ENCODE measurements at regions not wholly inside any gene's neighbourhood (a gene's known extent, or its start where the extent isn't known, plus 50 kb on each side); places are given as distances from the start of the nearest gene placed in this dataset.

DNA sequence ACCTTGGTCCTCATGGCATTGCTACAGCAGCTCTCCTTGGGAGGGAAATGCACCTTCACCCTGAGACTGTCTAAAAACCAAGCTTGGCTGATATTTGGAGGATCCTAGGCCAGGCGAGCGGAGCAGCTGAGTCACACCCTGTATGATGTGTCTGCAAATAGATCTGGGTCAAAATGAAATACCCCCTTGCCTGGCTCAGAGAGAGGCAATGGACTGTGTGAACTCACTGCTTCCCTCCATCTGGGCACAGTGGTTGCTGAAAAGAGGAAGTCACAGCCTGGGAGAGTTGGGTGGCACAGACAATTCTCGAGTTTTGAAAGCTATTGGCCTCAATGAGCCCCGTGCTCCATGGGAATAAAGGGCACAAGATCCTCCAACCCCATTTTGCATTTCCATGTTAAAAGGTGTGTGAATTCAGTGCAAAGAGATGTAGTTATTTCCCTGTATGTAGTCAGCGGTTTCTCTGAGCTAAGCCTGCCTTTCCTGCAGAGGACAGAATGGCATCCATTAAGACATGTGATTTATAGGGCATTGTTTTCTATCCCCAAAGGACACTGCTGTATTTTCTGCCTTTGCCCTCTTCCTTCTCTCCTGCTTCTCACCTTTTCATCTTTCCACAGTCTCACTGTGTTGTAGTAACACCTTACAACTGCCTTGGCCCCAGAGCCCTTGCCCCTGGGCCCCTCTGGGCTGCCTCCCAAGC, 177.2 kb downstream of the GADD45G start:
- TF ChIP-seq, protein P1, sequence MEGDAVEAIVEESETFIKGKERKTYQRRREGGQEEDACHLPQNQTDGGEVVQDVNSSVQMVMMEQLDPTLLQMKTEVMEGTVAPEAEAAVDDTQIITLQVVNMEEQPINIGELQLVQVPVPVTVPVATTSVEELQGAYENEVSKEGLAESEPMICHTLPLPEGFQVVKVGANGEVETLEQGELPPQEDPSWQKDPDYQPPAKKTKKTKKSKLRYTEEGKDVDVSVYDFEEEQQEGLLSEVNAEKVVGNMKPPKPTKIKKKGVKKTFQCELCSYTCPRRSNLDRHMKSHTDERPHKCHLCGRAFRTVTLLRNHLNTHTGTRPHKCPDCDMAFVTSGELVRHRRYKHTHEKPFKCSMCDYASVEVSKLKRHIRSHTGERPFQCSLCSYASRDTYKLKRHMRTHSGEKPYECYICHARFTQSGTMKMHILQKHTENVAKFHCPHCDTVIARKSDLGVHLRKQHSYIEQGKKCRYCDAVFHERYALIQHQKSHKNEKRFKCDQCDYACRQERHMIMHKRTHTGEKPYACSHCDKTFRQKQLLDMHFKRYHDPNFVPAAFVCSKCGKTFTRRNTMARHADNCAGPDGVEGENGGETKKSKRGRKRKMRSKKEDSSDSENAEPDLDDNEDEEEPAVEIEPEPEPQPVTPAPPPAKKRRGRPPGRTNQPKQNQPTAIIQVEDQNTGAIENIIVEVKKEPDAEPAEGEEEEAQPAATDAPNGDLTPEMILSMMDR (IDR thresholded peaks at IDR 0.05) = no peak
- ATAC-seq (ENCODE audit: low read depth) (peak; percentile 99), DNase-seq (peak; percentile 33)
- Mint-ChIP-seq H3K4me1 (peaks cover 23% of the 10 kb centered on the region), H3K36me3 (ENCODE audit: low read depth) (no peaks in the 10 kb centered on the region), H3K27me3 (no peaks in the 10 kb centered on the region), H3K4me3 (peak overlapping the region; percentile 32), H3K27ac (peak overlapping the region; percentile 54), H3K9me3 (no peaks in the 10 kb centered on the region)
- CTCF ChIA-PET = interaction anchor here (0.5 kb wide), 1 partner anchor 463 kb away, joined by 3 read pairs; no protein-coding TSS in a partner anchor
- POLR2A ChIA-PET = interaction anchor here (0.8 to 1.4 kb wide), 4 partner anchors 11 to 81 kb away, joined by 3 to 10 read pairs (median 3); no protein-coding TSS in a partner anchor
- intact Hi-C loops (cut with micrococcal nuclease) = loop anchor here (1.0 to 5.0 kb wide), 4 partner anchors 11 to 81 kb away; no protein-coding TSS in a partner anchor

DNA sequence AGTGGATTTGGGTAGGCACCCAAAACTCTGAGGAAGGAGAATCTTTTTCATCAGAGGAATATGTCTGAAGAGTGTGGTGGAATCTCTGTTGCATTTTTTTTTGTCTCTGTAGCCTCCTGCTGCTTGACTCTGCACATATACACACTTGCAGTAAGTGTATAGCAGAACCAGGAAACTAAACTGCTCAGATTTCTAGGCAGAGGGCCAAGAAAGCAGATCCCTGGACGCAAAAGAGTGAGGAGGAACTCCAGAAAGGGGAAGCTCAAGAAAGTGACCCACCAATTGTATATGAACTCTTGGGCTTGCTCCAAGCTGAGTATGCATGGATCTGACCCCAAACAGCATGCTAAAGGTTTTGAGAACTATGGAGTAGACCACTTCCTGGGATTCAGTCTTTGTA, 181.8 kb downstream of the GADD45G start:
- no peaks in the 10 kb centered on the region for H3K27me3 Mint-ChIP-seq
- ATAC-seq (ENCODE audit: low read depth) = no peak
- no peaks in the 10 kb centered on the region for H3K9me3 Mint-ChIP-seq
- ChIA-PET CTCF (no interaction called here), POLR2A (no interaction called here)
- H3K36me3 Mint-ChIP-seq (ENCODE audit: low read depth) = no peaks in the 10 kb centered on the region
- no peak for DNase-seq
- intact Hi-C loops (cut with micrococcal nuclease) = no loop called here
- H3K27ac Mint-ChIP-seq = no peak overlapping the region
- H3K4me1 Mint-ChIP-seq = peaks cover 12% of the 10 kb centered on the region
- no peak overlapping the region for H3K4me3 Mint-ChIP-seq
- TF ChIP-seq, protein P1 (IDR thresholded peaks at IDR 0.05) = no peak

DNA sequence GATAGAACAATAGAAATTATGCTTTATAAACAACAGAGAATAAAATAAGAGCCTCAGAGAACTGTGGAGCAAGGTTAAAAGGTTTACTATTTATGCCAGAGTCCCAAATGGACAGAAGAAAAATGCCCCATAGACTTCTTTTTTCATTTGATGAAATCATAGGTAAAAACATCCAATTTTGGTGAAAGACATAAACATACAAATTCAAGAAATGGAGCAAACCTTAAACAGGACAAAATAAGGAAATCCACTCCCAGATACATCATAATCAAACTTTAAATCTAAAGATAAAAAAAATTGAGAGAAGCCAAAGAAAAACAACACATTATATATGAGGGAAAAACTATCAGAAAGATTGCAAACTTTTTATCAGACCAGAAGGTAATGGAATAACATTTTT, 182.8 kb downstream of the GADD45G start:
- H3K27me3 Mint-ChIP-seq = no peaks in the 10 kb centered on the region
- no peaks in the 10 kb centered on the region for H3K36me3 Mint-ChIP-seq (ENCODE audit: low read depth)
- TF ChIP-seq, protein P1 (IDR thresholded peaks at IDR 0.05) = no peak
- ChIA-PET POLR2A (no interaction called here), CTCF (no interaction called here)
- H3K9me3 Mint-ChIP-seq = no peaks in the 10 kb centered on the region
- peaks cover 2% of the 10 kb centered on the region for H3K4me1 Mint-ChIP-seq
- DNase-seq (no peak), ATAC-seq (ENCODE audit: low read depth) (no peak)
- H3K4me3 Mint-ChIP-seq = no peak overlapping the region
- intact Hi-C loops (cut with micrococcal nuclease) = no loop called here
- no peak overlapping the region for H3K27ac Mint-ChIP-seq

DNA sequence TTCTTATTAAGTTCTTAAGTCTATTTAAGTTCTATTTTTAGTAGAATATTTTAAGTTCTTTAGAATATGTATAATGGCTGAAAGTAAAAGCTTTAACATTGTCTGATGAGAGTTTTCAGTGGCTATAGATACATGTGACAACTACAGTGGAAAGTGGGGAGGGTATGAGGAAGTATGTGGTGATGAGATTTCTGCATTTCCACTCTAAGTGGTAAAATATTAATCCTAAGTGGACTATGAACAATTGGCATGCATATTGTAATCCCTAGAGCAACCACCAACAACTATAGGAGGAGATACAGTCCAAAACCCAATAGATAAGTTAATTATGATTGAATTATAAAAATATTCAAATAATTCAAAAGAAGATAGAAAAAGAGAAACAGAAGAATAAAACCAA, 183.6 kb downstream of the GADD45G start:
- H3K36me3 Mint-ChIP-seq (ENCODE audit: low read depth) = no peaks in the 10 kb centered on the region
- no peak overlapping the region for H3K4me3 Mint-ChIP-seq
- TF ChIP-seq, protein P1 (IDR thresholded peaks at IDR 0.05) = no peak
- ATAC-seq (ENCODE audit: low read depth) (no peak), DNase-seq (no peak)
- H3K27ac Mint-ChIP-seq = no peak overlapping the region
- H3K4me1 Mint-ChIP-seq = peaks cover 2% of the 10 kb centered on the region
- H3K9me3 Mint-ChIP-seq = no peaks in the 10 kb centered on the region
- ChIA-PET CTCF (no interaction called here), POLR2A (interaction anchor here (1.3 kb wide), 1 partner anchor 11 kb away, joined by 3 read pairs; no protein-coding TSS in a partner anchor)
- H3K27me3 Mint-ChIP-seq = no peaks in the 10 kb centered on the region
- intact Hi-C loops (cut with micrococcal nuclease) = no loop called here

DNA sequence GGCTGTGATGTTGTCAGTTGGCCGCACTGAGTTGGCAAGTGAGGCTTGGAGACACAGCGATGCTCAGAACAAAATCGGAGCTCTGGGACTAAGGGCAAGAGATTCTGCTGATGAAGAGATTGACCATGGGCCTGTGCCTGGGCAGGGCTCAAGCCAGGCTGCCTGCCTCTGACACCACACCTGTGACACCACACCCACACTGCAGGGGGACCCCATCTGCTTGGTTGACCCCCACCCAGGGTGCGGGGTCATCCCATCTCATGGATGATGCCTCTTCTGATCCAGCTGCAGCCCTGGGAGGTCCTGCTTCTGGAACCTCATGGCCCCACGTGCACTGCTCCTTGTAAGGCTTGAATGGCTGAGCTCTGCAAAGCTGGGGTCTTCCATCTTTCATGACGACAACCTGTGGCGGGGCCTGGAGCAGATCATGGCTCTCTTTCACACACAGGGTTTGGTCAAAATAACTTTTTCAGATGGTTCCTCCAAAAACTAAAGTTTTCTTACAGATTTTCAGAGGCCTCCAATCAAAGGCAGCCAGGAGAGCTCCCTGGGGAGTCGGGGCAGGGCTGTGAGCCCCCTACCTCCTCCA, 185.2 kb downstream of the GADD45G start:
- ATAC-seq (ENCODE audit: low read depth) = no peak
- POLR2A ChIA-PET = no interaction called here
- H3K4me1 Mint-ChIP-seq = peaks cover 2% of the 10 kb centered on the region
- no peak overlapping the region for H3K27ac Mint-ChIP-seq
- intact Hi-C loops (cut with micrococcal nuclease) = no loop called here
- CTCF ChIA-PET = no interaction called here
- H3K9me3 Mint-ChIP-seq = no peaks in the 10 kb centered on the region
- no peaks in the 10 kb centered on the region for H3K36me3 Mint-ChIP-seq (ENCODE audit: low read depth)
- TF ChIP-seq, protein P1 (IDR thresholded peaks at IDR 0.05) = no peak
- no peak for DNase-seq
- H3K4me3 Mint-ChIP-seq = no peak overlapping the region
- no peaks in the 10 kb centered on the region for H3K27me3 Mint-ChIP-seq

All from activated B cell treated with CpG ODN at 0.5 μM for 24 hours (primary cell).